OCI-LY7 (cell line): ENCODE measurements at regions not wholly inside any gene's neighbourhood (a gene's known extent, or its start where the extent isn't known, plus 50 kb on each side); places are given as distances from the start of the nearest gene placed in this dataset.

Experiments
- BruUV-seq: library from RNA; stranded (reverse); fragments of 400-500 nt; replicated peaks from 2 replicates; lab custom pipeline; 2021; lab: Mats Ljungman, UMichigan
- CTCF ChIA-PET: fragments of 300-600 bp; sonication (Branson Sonifier 250); formaldehyde crosslinking; loops from one replicate; lab custom pipeline; 2022; ENCODE audit warnings: antibody characterized with exemption; ENCODE audit not compliant: unreplicated experiment; lab: Charles Lee
- POLR2A ChIA-PET: fragments of 300-600 bp; sonication (Branson Sonifier 250); formaldehyde crosslinking; loops from one replicate; lab custom pipeline; 2022; ENCODE audit warnings: antibody characterized with exemption; lab: Charles Lee
- DNase-seq: peaks from one replicate; pipeline ENCODE4 v3.0.0-alpha.2; 2015; ENCODE audit warnings: low spot score
- H2AFZ ChIP-seq: fragments of 200-600 bp; sonication (generic), shearing (Covaris generic); 2 replicates; pipeline ENCODE4 v1.6.1; 2014; ENCODE audit warnings: mild to moderate bottlenecking, antibody characterized with exemption, low read length, moderate library complexity
- H3K27ac ChIP-seq: fragments of 200-600 bp; sonication (generic); 2 replicates; pipeline ENCODE4 v1.5.1; 2014; ENCODE audit warnings: mixed run types, low read depth, mild to moderate bottlenecking, moderate library complexity, low read length, inconsistent platforms; ENCODE audit not compliant: poor library complexity, severe bottlenecking
- H3K36me3 ChIP-seq: fragments of 200-600 bp; sonication (generic); 2 replicates; pipeline ENCODE4 v1.6.1; 2014; ENCODE audit warnings: mild to moderate bottlenecking, antibody characterized with exemption, low read length, moderate library complexity, mixed read lengths; ENCODE audit not compliant: insufficient read depth
- H3K4me1 ChIP-seq: fragments of 200-600 bp; sonication (generic); 2 replicates; pipeline ENCODE4 v1.5.1; 2014; ENCODE audit warnings: mild to moderate bottlenecking, low read length; ENCODE audit not compliant: insufficient read depth, poor library complexity, severe bottlenecking
- H3K4me2 ChIP-seq: fragments of 200-600 bp; sonication (generic); 2 replicates; pipeline ENCODE4 v1.6.1; 2014; ENCODE audit warnings: mild to moderate bottlenecking, low read length
- H3K4me3 ChIP-seq: fragments of 200-600 bp; sonication (generic); 2 replicates; pipeline ENCODE4 v1.5.1; 2014; ENCODE audit warnings: mild to moderate bottlenecking, low read depth, low read length; ENCODE audit not compliant: poor library complexity, severe bottlenecking
- H3K79me2 ChIP-seq: fragments of 200-600 bp; sonication (generic); 2 replicates; pipeline ENCODE4 v1.6.1; 2016; ENCODE audit warnings: low read depth, mild to moderate bottlenecking, low read length, moderate library complexity, mixed read lengths; ENCODE audit not compliant: insufficient read depth
- H3K9me2 ChIP-seq: fragments of 200-600 bp; sonication (generic); 2 replicates; pipeline ENCODE4 v1.6.1; 2016; ENCODE audit warnings: mild to moderate bottlenecking, low read length, mixed read lengths; ENCODE audit not compliant: insufficient read depth
- H3K9me3 ChIP-seq: fragments of 200-600 bp; sonication (generic); 2 replicates; pipeline ENCODE4 v1.6.1; 2014; ENCODE audit warnings: mild to moderate bottlenecking, mixed run types, low read length, mixed read lengths
- H4K20me1 ChIP-seq: fragments of 200-600 bp; sonication (generic); 2 replicates; pipeline ENCODE4 v1.6.1; 2014; ENCODE audit warnings: mild to moderate bottlenecking, antibody characterized with exemption, low read length, moderate library complexity, mixed read lengths; ENCODE audit not compliant: insufficient read depth
- CTCF ChIP-seq: fragments of 200-600 bp; sonication (generic); conservative IDR thresholded peaks from 2 replicates; pipeline ENCODE4 v1.5.1; 2014; ENCODE audit warnings: mild to moderate bottlenecking, antibody characterized with exemption, low read length, moderate library complexity, mixed read lengths
- EZH2phosphoT487 ChIP-seq: fragments of 200-600 bp; sonication (generic); IDR thresholded peaks from 2 replicates; pipeline ENCODE4 v1.6.1; 2018; ENCODE audit warnings: low read depth, borderline replicate concordance, mild to moderate bottlenecking, mixed run types, antibody characterized with exemption, low read length, moderate library complexity, mixed read lengths
- intact Hi-C: fragments of 100-400 bp; cut with micrococcal nuclease; formaldehyde crosslinking; loops from one replicate; pipeline ENCODE4 v1.10.0; 2022; ENCODE audit not compliant: unreplicated experiment

GRCh38 chr9:107933097-107933496, 443.5 kb upstream of the KLF4 start:
- ChIA-PET CTCF (no interaction called here), POLR2A (interaction anchor here (0.6 kb wide), 2 partner anchors 747 to 1262 kb away, joined by 3 to 4 read pairs; no protein-coding TSS in a partner anchor)
- Histone ChIP-seq H3K27ac (no peak overlapping the region), H3K79me2 (no peaks in the 10 kb centered on the region), H3K4me1 (no peaks in the 10 kb centered on the region), H4K20me1 (no peaks in the 10 kb centered on the region), H3K36me3 (no peaks in the 10 kb centered on the region), H3K4me2 (no peak overlapping the region), H3K4me3 (no peak overlapping the region), H3K9me3 (no peaks in the 10 kb centered on the region), H3K9me2 (no peaks in the 10 kb centered on the region), H2AFZ (no peak overlapping the region)
- DNase-seq, result no peak
- intact Hi-C loops, result no loop called here
- TF ChIP-seq CTCF (no peak), EZH2phosphoT487 (no peak)
- BruUV-seq, result no TSS peak

DNA sequence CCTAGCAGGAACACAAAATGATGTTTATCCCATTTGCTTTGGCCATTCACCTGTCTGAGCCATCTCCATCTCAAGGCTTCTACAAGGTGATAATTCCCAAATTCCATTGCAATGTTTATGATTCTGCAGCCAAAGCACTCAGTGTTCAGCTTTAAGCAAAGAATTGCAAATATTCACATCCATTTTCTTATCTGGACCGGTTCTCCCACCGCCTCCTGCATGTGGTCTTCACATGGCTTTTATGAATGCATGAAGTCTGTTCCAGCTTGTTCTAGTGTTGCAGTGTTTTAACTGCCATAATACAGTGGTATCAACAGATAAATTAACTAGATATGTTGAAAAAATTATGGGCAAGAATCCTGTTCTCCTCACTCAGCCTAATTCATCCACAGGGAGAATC, 443.0 kb upstream of the KLF4 start:
- Histone ChIP-seq H3K9me3 (no peaks in the 10 kb centered on the region), H3K4me3 (no peak overlapping the region), H2AFZ (no peak overlapping the region), H3K4me1 (no peaks in the 10 kb centered on the region), H3K4me2 (no peak overlapping the region), H3K27ac (no peak overlapping the region), H4K20me1 (no peaks in the 10 kb centered on the region), H3K9me2 (no peaks in the 10 kb centered on the region), H3K36me3 (no peaks in the 10 kb centered on the region), H3K79me2 (no peaks in the 10 kb centered on the region)
- no TSS peak for BruUV-seq
- no peak for TF ChIP-seq EZH2phosphoT487
- no peak for TF ChIP-seq CTCF
- ChIA-PET POLR2A (interaction anchor here (0.6 to 0.7 kb wide), 2 partner anchors 11 to 1263 kb away, joined by 3 read pairs; no protein-coding TSS in a partner anchor), CTCF (no interaction called here)
- no peak for DNase-seq
- intact Hi-C loops, result no loop called here

DNA sequence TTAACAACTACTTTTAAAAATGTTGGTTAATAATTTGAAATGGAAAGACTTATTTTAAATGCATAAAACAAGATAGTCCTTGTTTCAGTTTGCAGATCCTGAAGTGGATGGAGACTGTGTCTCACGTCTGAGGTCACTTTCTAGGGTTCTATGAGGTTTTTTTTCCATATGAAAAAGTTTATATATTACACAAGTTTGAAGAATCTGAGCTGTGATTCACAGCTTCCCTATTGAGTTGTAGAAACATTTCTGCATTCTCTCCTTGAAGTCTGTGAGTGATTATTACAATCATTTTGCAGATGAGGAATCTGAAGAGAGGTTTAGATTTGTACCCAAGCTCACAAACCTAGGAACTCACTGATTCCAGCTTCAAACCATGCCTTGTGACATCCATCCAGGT, 442.5 kb upstream of the KLF4 start:
- H3K36me3 ChIP-seq, result no peaks in the 10 kb centered on the region
- no peak overlapping the region for H2AFZ ChIP-seq
- H3K4me1 ChIP-seq, result no peaks in the 10 kb centered on the region
- TF ChIP-seq CTCF, result no peak
- TF ChIP-seq EZH2phosphoT487, result no peak
- no peaks in the 10 kb centered on the region for H3K79me2 ChIP-seq
- H3K9me2 ChIP-seq, result no peaks in the 10 kb centered on the region
- H3K4me2 ChIP-seq, result no peak overlapping the region
- CTCF ChIA-PET, result no interaction called here
- no peak overlapping the region for H3K4me3 ChIP-seq
- DNase-seq, result no peak
- no peaks in the 10 kb centered on the region for H4K20me1 ChIP-seq
- H3K27ac ChIP-seq, result no peak overlapping the region
- POLR2A ChIA-PET, result interaction anchor here (0.7 kb wide), 1 partner anchor 11 kb away, joined by 3 read pairs; no protein-coding TSS in a partner anchor
- intact Hi-C loops, result no loop called here
- H3K9me3 ChIP-seq, result no peaks in the 10 kb centered on the region
- no TSS peak for BruUV-seq
